Spinal cord (tissue), 9 donors: ENCODE measurements at regions not wholly inside any gene's neighbourhood (a gene's known extent, or its start where the extent isn't known, plus 50 kb on each side); places are given as distances from the start of the nearest gene placed in this dataset.

Experiments used
- DNase-seq, 6 donors: peaks; one replicate each; pipeline versions ENCODE4 v3.0.0 to v3.0.0-alpha.2; 2013 to 2015; ENCODE audit warnings: low spot score in 6 of 6, low read depth in 4 of 6
- H3K27ac ChIP-seq: one replicate; pipeline ENCODE4 v1.5.1; 2013; ENCODE audit warnings: low read depth, low read length, control low read depth
- H3K27me3 ChIP-seq: one replicate; pipeline ENCODE4 v1.6.1; 2013; ENCODE audit warnings: low read length; ENCODE audit not compliant: control insufficient read depth, insufficient read depth
- H3K36me3 ChIP-seq: one replicate; pipeline ENCODE4 v1.6.1; 2013; ENCODE audit warnings: low read length; ENCODE audit not compliant: control insufficient read depth, insufficient read depth
- H3K4me1 ChIP-seq: one replicate; pipeline ENCODE4 v1.6.1; 2013; ENCODE audit warnings: low read length; ENCODE audit not compliant: control insufficient read depth, insufficient read depth
- H3K4me3 ChIP-seq: one replicate; pipeline ENCODE4 v1.5.1; 2013; ENCODE audit warnings: low read depth, low read length, control low read depth
- H3K9me3 ChIP-seq: one replicate; pipeline ENCODE4 v1.6.1; 2013; ENCODE audit warnings: low read length; ENCODE audit not compliant: control insufficient read depth, insufficient read depth
- WGBS: methylation state at CpG from one replicate; pipeline ENCODE4 v1.1.5; 2013; ENCODE audit warnings: missing lambda C conversion rate; ENCODE audit not compliant: insufficient coverage; 5-methylcytosine and 5-hydroxymethylcytosine counted together
- donor health status: healthy.

GRCh38 chr6:18323935-18324705 lies 59.8 kb upstream of the DEK start:
- Histone ChIP-seq H3K27me3 (no peaks in the 10 kb centered on the region), H3K27ac (no peak overlapping the region), H3K4me1 (peaks cover 4% of the 10 kb centered on the region), H3K4me3 (no peak overlapping the region), H3K36me3 (no peaks in the 10 kb centered on the region), H3K9me3 (no peaks in the 10 kb centered on the region)
- peak; percentile 22 to 90 (median 54) for DNase-seq
- 0% methylated on average over 2 of the region's 8 CpGs for WGBS

- H3K27ac ChIP-seq, result no peak overlapping the region
- no peaks in the 10 kb centered on the region for H3K4me1 ChIP-seq
- H3K27me3 ChIP-seq, result no peaks in the 10 kb centered on the region
- no CpG with 5 or more reads among the region's 1 CpG for WGBS
- H3K36me3 ChIP-seq, result no peaks in the 10 kb centered on the region
- H3K9me3 ChIP-seq, result no peaks in the 10 kb centered on the region
- DNase-seq, result no peak
- H3K4me3 ChIP-seq, result no peak overlapping the region
Observed at GRCh38 chr6:18317850-18318249, 53.5 kb upstream of the DEK start.

- Histone ChIP-seq H3K36me3 (no peaks in the 10 kb centered on the region), H3K9me3 (no peaks in the 10 kb centered on the region), H3K27ac (no peak overlapping the region), H3K4me3 (no peak overlapping the region), H3K27me3 (no peaks in the 10 kb centered on the region), H3K4me1 (no peaks in the 10 kb centered on the region)
- DNase-seq, result no peak
Observed at GRCh38 chr6:18314317-18314997, 50.1 kb upstream of the DEK start.
